ENCODE measurements at regions not wholly inside any gene's neighbourhood (a gene's known extent, or its start where the extent isn't known, plus 50 kb on each side); places are given as distances from the start of the nearest gene placed in this dataset.

GRCh38 chr10:7070950-7071349 is 339.9 kb downstream of the SFMBT2 start:
- H3K4me3 Mint-ChIP-seq, result no peak overlapping the region
- no peak overlapping the region for H3K27ac Mint-ChIP-seq
- H3K27me3 Mint-ChIP-seq (ENCODE audit: insufficient read depth, low read depth, poor library complexity), result no peaks in the 10 kb centered on the region
- Histone ChIP-seq H3K4me2 (no peak overlapping the region), H3K9me2 (ENCODE audit: insufficient read depth) (no peaks in the 10 kb centered on the region), H3F3A (replicated peaks; ENCODE audit: low read depth) (no peaks in the 10 kb centered on the region), H3K4me3 (no peak overlapping the region), H3K27ac (ENCODE audit: low read depth) (no peak overlapping the region), H4K20me1 (replicated peaks; ENCODE audit: insufficient read depth) (no peaks in the 10 kb centered on the region), H3K36me3 (ENCODE audit: insufficient read depth) (no peaks in the 10 kb centered on the region), H2AFZ (no peak overlapping the region), H3K27me3 (ENCODE audit: insufficient read depth) (no peaks in the 10 kb centered on the region), H3K4me1 (ENCODE audit: insufficient read depth) (no peaks in the 10 kb centered on the region), H3K79me2 (replicated peaks; ENCODE audit: insufficient read depth) (no peaks in the 10 kb centered on the region)
- ATAC-seq, result no peak
- H3K36me3 Mint-ChIP-seq (ENCODE audit: low read depth), result no peaks in the 10 kb centered on the region
- DNase-seq (ENCODE audit: low spot score), result no peak
- no peak for TF ChIP-seq ZNF331 (CRISPR knock-in tag; IDR thresholded peaks at IDR 0.05; ENCODE audit: low read depth)
- no peak for TF ChIP-seq ZNF462 (CRISPR knock-in tag; IDR thresholded peaks at IDR 0.05)
- no peak for TF ChIP-seq NANOG (IDR thresholded peaks at IDR 0.05; ENCODE audit: borderline replicate concordance)
- no peak for TF ChIP-seq JUNB (IDR thresholded peaks at IDR 0.05; ENCODE audit: unreplicated experiment)
- TF ChIP-seq EZH2 (IDR thresholded peaks at IDR 0.05; ENCODE audit: low read depth, unreplicated experiment), result no peak
- TF ChIP-seq EZH2phosphoT487 (IDR thresholded peaks at IDR 0.05; ENCODE audit: unreplicated experiment), result no peak
- TF ChIP-seq ZNF114 (CRISPR knock-in tag; IDR thresholded peaks at IDR 0.05), result no peak
- no peak for TF ChIP-seq CTCF (conservative IDR thresholded peaks at IDR 0.05; ENCODE audit: low read depth in 2 of 2)
- TF ChIP-seq POLR2AphosphoS5 (IDR thresholded peaks at IDR 0.05; ENCODE audit: low read depth), result no peak
- TF ChIP-seq ETS1 (IDR thresholded peaks at IDR 0.05), result no peak
- no peak for TF ChIP-seq STAT1 (IDR thresholded peaks at IDR 0.05; ENCODE audit: unreplicated experiment)
- TF ChIP-seq CREB1 (CRISPR knock-in tag; IDR thresholded peaks at IDR 0.05; ENCODE audit: low read depth), result no peak
- TF ChIP-seq, protein P1, sequence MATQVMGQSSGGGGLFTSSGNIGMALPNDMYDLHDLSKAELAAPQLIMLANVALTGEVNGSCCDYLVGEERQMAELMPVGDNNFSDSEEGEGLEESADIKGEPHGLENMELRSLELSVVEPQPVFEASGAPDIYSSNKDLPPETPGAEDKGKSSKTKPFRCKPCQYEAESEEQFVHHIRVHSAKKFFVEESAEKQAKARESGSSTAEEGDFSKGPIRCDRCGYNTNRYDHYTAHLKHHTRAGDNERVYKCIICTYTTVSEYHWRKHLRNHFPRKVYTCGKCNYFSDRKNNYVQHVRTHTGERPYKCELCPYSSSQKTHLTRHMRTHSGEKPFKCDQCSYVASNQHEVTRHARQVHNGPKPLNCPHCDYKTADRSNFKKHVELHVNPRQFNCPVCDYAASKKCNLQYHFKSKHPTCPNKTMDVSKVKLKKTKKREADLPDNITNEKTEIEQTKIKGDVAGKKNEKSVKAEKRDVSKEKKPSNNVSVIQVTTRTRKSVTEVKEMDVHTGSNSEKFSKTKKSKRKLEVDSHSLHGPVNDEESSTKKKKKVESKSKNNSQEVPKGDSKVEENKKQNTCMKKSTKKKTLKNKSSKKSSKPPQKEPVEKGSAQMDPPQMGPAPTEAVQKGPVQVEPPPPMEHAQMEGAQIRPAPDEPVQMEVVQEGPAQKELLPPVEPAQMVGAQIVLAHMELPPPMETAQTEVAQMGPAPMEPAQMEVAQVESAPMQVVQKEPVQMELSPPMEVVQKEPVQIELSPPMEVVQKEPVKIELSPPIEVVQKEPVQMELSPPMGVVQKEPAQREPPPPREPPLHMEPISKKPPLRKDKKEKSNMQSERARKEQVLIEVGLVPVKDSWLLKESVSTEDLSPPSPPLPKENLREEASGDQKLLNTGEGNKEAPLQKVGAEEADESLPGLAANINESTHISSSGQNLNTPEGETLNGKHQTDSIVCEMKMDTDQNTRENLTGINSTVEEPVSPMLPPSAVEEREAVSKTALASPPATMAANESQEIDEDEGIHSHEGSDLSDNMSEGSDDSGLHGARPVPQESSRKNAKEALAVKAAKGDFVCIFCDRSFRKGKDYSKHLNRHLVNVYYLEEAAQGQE (IDR thresholded peaks at IDR 0.05; ENCODE audit: unreplicated experiment), result no peak
- H3K4me1 Mint-ChIP-seq, result peaks cover 1% of the 10 kb centered on the region
- no peaks in the 10 kb centered on the region for H3K9me3 Mint-ChIP-seq
